Prostate gland (tissue), 2 donors: ENCODE measurements at regions not wholly inside any gene's neighbourhood (a gene's known extent, or its start where the extent isn't known, plus 50 kb on each side); places are given as distances from the start of the nearest gene placed in this dataset.

ENCODE experiments used
- CTCF ChIP-seq, 4 experiments: fragments of 200-600 bp in 2 of 4; fragments of 450-650 bp in 2 of 4; sonication (generic) in 2 of 4; IDR thresholded peaks; 1 replicate in 3 of 4; 2 replicates in 1 of 4; pipeline ENCODE4 v1.5.1; 2016 to 2019; ENCODE audit warnings: antibody characterized with exemption in 4 of 4, mild to moderate bottlenecking in 2 of 4, moderate library complexity in 2 of 4
- POLR2A ChIP-seq: fragments of 450-650 bp; IDR thresholded peaks from one replicate; pipeline ENCODE4 v1.6.1; 2016; ENCODE audit warnings: antibody characterized with exemption, mild to moderate bottlenecking

GRCh38 chr16:79336437-79337229 lies 263.9 kb downstream of the MAF start:
- TF ChIP-seq CTCF (IDR thresholded peaks at IDR 0.05) = no peak
- no peak for TF ChIP-seq POLR2A
